Fibroblast of gingiva (primary cell): ENCODE measurements at regions not wholly inside any gene's neighbourhood (a gene's known extent, or its start where the extent isn't known, plus 50 kb on each side); places are given as distances from the start of the nearest gene placed in this dataset.
"Not testable (repeated sequence)": the region's sequence is repeated elsewhere in the genome, so short reads cannot be mapped to it uniquely, and the experiment has no call there.

Experiments
- DNase-seq: peaks from one replicate; pipeline ENCODE4 v3.0.0-alpha.2; 2011; ENCODE audit warnings: low read depth

- DNase-seq = no peak
These were observed 88.2 kb downstream of the KLHL28 start for GRCh38 chr14:44873536-44873935.

- no peak for DNase-seq
These were observed 95.0 kb downstream of the KLHL28 start for GRCh38 chr14:44866770-44867169.

GRCh38 chr14:44866322-44866721 lies 95.4 kb downstream of the KLHL28 start:
- no peak for DNase-seq

- DNase-seq = no peak
These were observed 98.5 kb downstream of the KLHL28 start for GRCh38 chr14:44863271-44863670.

GRCh38 chr14:44854114-44854513 lies 107.6 kb downstream of the KLHL28 start:
- DNase-seq = no peak

- no peak for DNase-seq
These were observed 114.0 kb downstream of the KLHL28 start for GRCh38 chr14:44847526-44848309.

- DNase-seq = peak; percentile 30
These were observed 115.4 kb downstream of the KLHL28 start for GRCh38 chr14:44846232-44846824.

GRCh38 chr14:44835928-44836327 lies 125.8 kb downstream of the KLHL28 start:
- not testable (repeated sequence) for DNase-seq

GRCh38 chr14:44833376-44834060 lies 128.2 kb downstream of the KLHL28 start:
- DNase-seq = peak; percentile 48

- no peak for DNase-seq
These were observed 131.4 kb downstream of the KLHL28 start for GRCh38 chr14:44830371-44830770.

- DNase-seq = no peak
These were observed 132.7 kb downstream of the KLHL28 start for GRCh38 chr14:44829021-44829420.

GRCh38 chr14:44828023-44828422 lies 133.7 kb downstream of the KLHL28 start:
- no peak for DNase-seq

- DNase-seq = no peak
These were observed 141.3 kb downstream of the KLHL28 start for GRCh38 chr14:44820230-44820964.

GRCh38 chr14:44814196-44814595 lies 147.6 kb downstream of the KLHL28 start:
- DNase-seq = no peak

GRCh38 chr14:44812672-44813071 lies 149.1 kb downstream of the KLHL28 start:
- DNase-seq = no peak

GRCh38 chr14:44804391-44804790 lies 157.4 kb downstream of the KLHL28 start:
- DNase-seq = no peak

- DNase-seq = peak; percentile 46
These were observed 158.4 kb downstream of the KLHL28 start for GRCh38 chr14:44803239-44803905.

- no peak for DNase-seq
These were observed 163.1 kb downstream of the KLHL28 start for GRCh38 chr14:44798386-44799242.

- DNase-seq = no peak
These were observed 166.0 kb downstream of the KLHL28 start for GRCh38 chr14:44795725-44796124.

GRCh38 chr14:44791730-44792129 lies 170.0 kb downstream of the KLHL28 start:
- DNase-seq = no peak

GRCh38 chr14:44788612-44789011 lies 173.1 kb downstream of the KLHL28 start:
- DNase-seq = no peak
